Activated naive CD8-positive, alpha-beta T cell treated with anti-CD3 and anti-CD28 coated beads, Interleukin-2, amount 10 ng/mL, durations not matched to agents 7 days and 5 days (primary cell): ENCODE measurements at regions not wholly inside any gene's neighbourhood (a gene's known extent, or its start where the extent isn't known, plus 50 kb on each side); places are given as distances from the start of the nearest gene placed in this dataset.
"Not testable (repeated sequence)": the region's sequence is repeated elsewhere in the genome, so short reads cannot be mapped to it uniquely, and the experiment has no call there.

Experiments used
- ATAC-seq: fragments of 150-1000 bp; cut with Tn5 transposase; one replicate; pipeline ENCODE4 v1.10.0; 2021; ENCODE audit warnings: low read depth, moderate library complexity
- POLR2A ChIA-PET: fragments of 350-600 bp; sonication (Branson Sonifier 250); formaldehyde crosslinking; loops from one replicate; lab custom pipeline; 2021; ENCODE audit warnings: antibody characterized with exemption; lab: Charles Lee
- DNase-seq: peaks from one replicate; pipeline ENCODE4 v3.0.0; 2021
- H3K27ac Mint-ChIP-seq: one replicate; pipeline ENCODE4 v1.8.0; 2022; ENCODE audit warnings: mild to moderate bottlenecking, mixed read lengths
- H3K27me3 Mint-ChIP-seq: one replicate; pipeline ENCODE4 v1.8.0; 2022; ENCODE audit warnings: mild to moderate bottlenecking, moderate library complexity, mixed read lengths
- H3K36me3 Mint-ChIP-seq: one replicate; pipeline ENCODE4 v1.8.0; 2021; ENCODE audit warnings: mild to moderate bottlenecking, mixed read lengths
- H3K4me1 Mint-ChIP-seq: one replicate; pipeline ENCODE4 v1.8.0; 2021; ENCODE audit warnings: mixed read lengths
- H3K4me3 Mint-ChIP-seq: one replicate; pipeline ENCODE4 v1.8.0; 2022; ENCODE audit warnings: mild to moderate bottlenecking, moderate library complexity, mixed read lengths
- H3K9me3 Mint-ChIP-seq: one replicate; pipeline ENCODE4 v1.8.0; 2021; ENCODE audit warnings: mixed read lengths

DNA sequence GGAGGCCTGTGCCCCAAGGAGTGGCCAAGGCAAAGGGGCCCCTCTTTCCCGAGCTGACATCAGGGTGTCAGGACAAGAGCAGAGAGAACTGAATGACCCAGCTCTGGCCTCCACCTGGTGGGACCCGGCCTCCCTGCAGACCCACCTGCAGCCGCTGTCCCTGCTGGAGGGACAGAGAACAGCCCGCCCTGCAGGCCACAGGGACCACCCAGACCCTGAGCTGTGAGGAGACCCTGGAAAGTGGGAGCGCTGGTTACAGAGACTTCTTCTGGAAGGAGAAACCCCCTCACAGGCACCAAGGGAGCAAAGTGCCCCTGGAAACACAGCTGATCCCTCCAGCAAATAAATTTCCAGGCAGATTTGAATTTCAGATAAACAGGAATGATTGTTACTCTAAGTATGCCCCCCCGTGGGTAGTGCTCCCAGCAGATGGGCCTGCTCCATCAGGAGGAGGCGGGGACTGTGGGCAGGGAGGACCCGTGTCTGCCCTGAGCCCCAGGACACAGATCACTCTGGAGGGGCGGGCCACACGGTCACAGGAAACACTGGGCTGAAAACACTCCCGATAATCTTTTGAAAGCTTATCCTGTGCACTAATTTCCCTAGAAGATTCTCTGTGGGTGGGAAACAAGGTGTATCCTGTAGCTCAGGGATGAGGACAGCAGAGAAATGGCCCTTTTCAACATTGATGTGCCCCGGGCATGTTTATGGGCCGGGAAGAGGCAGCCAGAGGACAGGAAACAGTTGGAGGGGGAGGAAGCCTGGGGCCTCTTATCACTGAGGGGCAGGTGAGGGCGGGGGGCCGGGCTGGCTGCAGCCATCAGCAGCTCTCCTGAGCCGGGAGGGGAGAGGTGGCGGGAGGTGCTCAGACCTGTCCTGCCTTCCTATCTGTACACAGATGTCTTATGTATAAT lies 276.0 kb downstream of the ADGRD1 start:
- POLR2A ChIA-PET, result no interaction called here
- DNase-seq (no peak), ATAC-seq (no peak)
- Mint-ChIP-seq H3K4me3 (peak overlapping the region; percentile 57), H3K27me3 (peaks cover 12% of the 10 kb centered on the region), H3K36me3 (no peaks in the 10 kb centered on the region), H3K9me3 (no peaks in the 10 kb centered on the region), H3K4me1 (peaks cover 11% of the 10 kb centered on the region), H3K27ac (no peak overlapping the region)

DNA sequence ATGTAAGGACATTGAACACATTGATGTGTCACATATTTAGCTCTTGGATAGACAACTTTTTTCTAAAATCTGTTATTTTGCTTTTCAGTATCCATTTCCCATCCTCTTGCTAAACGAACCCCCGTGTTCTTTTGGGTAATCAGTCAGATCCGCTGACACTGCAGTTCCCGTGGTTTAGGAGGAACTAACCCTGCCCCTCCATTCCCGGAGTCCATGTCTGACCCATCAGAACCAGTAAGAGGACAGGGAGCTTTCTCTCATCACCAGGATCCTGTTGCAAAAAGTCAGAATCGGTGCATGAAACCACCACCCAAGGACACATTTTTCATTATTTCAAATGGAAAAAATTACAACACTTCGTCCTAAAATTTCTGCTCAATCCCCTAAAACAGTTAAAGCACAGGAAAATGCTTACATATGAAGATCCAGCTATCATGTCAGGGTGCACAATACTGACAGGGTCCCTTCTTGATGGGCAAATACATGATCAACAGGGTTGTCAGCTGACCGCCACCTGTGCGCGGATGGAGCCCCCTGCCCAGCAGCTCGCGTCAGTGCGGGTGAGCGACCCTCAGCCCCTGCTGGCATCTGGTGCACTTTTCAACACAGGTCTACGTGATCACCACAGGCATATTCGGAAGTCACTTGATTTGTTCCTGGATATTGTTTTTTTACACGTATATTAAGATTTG lies 276.8 kb downstream of the ADGRD1 start:
- POLR2A ChIA-PET, result no interaction called here
- ATAC-seq (no peak), DNase-seq (no peak)
- Mint-ChIP-seq H3K4me1 (peaks cover 11% of the 10 kb centered on the region), H3K27ac (no peak overlapping the region), H3K36me3 (no peaks in the 10 kb centered on the region), H3K4me3 (no peak overlapping the region), H3K9me3 (no peaks in the 10 kb centered on the region), H3K27me3 (peaks cover 12% of the 10 kb centered on the region)

DNA sequence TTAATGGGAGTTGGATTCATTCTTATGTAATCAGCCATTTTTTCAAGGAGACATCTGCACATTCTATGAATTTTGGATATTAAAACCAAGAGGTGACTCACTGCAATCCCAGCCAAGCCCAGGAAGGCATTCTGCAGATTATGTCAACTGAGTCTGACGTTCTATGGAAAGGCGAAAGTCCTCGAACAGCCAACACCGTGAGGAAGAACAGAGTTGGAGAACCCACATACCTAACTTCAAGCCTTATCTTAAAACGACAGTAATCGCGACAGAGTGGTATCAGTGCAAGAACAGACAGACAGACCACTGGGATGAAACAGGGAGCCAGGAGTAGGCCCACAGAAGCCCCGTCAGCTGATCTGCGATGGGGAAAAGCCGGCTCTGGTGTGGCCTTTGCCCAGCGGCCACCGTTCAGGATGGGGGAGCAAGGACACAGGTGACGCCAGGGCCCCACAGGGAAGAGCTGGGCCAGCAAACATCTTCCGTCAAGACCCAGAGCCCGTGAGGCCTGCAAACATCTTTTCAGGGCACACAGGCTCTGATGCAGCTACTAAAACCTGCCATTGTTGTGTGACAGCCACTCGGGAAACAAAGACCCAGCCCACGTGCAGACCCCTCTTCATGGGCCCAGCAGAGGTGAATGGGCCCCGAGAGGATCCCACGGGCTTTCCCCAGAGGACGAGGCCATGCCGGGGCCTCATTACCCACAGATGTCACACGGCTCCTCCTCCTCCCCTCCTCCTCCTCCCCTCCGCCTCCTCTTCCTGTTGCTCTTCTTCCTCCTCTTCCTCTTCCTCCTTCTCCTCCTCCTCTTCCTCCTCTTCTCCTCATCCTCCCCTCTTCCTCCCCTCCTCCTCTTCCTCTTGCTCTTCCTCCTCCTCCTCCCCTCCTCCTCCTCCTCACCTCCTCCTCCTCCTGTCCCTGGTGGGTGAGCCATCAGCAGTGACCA lies 277.6 kb downstream of the ADGRD1 start:
- Mint-ChIP-seq H3K27me3 (peaks cover 12% of the 10 kb centered on the region), H3K36me3 (no peaks in the 10 kb centered on the region), H3K9me3 (no peaks in the 10 kb centered on the region), H3K27ac (no peak overlapping the region), H3K4me1 (peaks cover 11% of the 10 kb centered on the region), H3K4me3 (no peak overlapping the region)
- POLR2A ChIA-PET, result no interaction called here
- ATAC-seq, result no peak
- no peak for DNase-seq

DNA sequence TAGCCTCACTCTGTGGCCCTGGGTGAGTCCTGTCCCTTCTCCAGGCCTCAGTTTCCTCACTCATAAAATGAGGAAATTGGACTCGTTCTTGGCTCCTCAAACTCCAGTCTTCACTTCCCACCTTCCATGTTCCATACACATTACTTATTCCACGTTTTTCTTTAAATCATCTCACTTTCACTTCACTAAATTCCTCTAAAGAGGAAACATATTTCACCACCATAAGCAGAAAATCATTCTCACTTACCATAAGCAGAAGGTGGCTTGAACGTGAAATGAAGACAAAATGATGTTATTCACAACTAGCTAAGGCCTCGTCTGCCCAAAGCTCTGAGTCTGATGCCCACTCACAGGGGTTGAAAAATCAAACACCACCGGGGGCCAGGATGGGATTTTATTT lies 278.3 kb downstream of the ADGRD1 start:
- DNase-seq (no peak), ATAC-seq (no peak)
- Mint-ChIP-seq H3K9me3 (no peaks in the 10 kb centered on the region), H3K4me3 (no peak overlapping the region), H3K27me3 (peaks cover 12% of the 10 kb centered on the region), H3K4me1 (peaks cover 11% of the 10 kb centered on the region), H3K36me3 (no peaks in the 10 kb centered on the region), H3K27ac (no peak overlapping the region)
- POLR2A ChIA-PET, result no interaction called here

DNA sequence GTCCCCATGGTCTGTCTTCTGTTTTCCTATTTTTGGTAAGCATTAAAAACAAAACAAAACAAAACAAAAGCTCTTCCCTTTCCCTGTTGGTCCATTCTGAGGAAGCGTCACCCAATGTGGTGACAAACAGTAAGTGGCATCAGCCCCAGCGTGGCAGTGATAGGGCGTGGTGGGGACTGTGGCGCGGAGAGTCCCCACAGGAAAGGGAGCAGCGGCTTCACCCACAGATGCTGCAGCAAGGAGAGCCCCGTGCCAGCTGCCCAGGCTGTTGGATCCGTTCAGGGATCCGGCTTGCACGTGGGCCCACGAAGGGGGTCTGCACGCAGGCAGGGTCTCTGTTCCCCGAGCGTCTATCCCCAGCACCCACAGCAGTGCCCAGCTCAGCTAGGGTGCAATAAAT lies 279.2 kb downstream of the ADGRD1 start:
- ATAC-seq, H3K4me3 Mint-ChIP-seq, DNase-seq, H3K36me3 Mint-ChIP-seq, H3K9me3 Mint-ChIP-seq, H3K27ac Mint-ChIP-seq, POLR2A ChIA-PET: not testable (repeated sequence)
- peaks cover 11% of the 10 kb centered on the region for H3K4me1 Mint-ChIP-seq
- peaks cover 12% of the 10 kb centered on the region for H3K27me3 Mint-ChIP-seq

DNA sequence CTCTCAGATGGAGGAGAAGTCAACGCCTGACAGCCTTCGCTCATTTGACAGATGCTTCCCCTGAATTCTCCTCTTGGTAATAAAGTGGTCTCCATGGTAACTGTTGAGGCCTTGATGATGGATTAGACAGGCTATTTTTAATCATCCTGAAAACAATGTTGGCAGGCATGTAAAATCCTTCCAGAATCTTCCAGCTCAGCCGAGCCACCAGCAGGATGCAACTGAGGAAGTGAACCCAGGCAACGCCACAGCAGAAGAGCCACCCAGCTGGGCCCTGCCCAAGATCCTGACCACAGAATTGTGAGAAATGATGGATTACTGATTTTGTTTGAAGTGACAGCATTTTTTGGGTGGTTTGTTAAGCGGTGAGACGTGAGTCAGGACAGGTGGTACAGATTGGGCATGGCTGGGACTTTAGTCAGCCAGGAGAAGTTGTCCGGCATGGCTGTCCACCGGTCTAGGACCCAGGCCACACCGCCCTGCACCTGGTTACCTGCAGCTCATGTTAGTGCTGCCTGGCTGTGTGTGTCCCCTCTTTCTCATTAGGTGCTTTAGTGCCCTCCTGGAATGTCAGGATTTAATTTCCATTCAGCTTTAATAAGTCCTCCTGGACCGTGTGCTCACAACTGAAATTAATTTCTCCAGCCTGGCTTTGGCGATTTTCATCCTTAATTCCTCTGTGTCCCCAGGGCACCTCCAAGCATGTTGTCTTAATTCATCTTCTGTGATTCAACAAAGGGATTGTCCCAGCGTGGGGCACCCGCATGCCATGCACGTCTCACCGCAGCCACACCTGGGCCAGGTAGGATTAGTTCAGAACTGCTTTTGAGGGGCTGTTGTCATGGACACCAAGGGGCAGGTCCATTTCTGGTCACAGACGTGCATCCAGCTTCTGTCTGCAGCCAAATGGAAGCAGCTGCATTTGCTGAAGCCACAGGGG lies 280.4 kb downstream of the ADGRD1 start:
- H3K27ac Mint-ChIP-seq, H3K9me3 Mint-ChIP-seq, H3K4me1 Mint-ChIP-seq, H3K27me3 Mint-ChIP-seq, H3K36me3 Mint-ChIP-seq, H3K4me3 Mint-ChIP-seq, DNase-seq, POLR2A ChIA-PET, ATAC-seq: not testable (repeated sequence)

DNA sequence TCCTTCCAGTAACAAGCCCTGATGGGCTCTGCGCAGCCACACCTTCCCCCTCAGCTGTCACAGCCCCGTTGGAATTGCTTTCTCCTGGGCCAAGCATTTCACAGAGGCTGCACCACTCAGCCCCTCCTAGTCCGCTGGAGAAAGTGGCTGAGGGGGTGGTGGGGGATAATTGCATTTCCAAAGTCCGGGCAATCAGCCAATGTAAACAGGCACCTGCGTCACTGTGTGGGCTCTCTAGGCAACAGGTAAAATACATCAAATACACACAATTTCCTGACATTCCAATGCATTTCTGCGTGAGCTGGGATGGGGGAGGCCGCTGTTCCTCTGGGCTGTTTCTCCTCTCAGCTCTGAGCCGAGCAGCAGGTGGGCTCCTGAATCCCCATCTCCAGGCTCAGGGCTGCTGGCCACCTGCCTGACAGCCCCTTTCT lies 281.1 kb downstream of the ADGRD1 start:
- H3K4me3 Mint-ChIP-seq, H3K4me1 Mint-ChIP-seq, H3K27ac Mint-ChIP-seq, POLR2A ChIA-PET, DNase-seq, ATAC-seq, H3K9me3 Mint-ChIP-seq, H3K27me3 Mint-ChIP-seq, H3K36me3 Mint-ChIP-seq: not testable (repeated sequence)

DNA sequence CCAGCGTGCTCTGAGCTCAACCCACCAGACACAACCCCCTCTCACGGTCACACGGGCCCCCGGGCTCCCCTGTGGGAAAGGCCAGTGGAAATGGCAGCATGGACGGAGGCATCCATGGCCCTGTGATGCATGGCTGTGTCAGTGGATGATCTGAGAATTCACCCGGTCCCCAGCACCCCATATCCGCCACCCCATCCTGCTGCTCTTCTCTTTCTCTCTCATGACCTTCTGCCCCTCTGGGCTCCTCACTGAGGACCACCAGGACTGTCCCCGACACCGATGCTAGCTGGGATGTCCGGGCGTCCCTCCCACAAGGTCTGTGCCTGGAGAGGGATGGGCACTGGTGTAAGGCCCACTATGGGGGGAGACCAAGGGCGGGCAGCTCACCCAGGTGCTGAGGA lies 282.2 kb downstream of the ADGRD1 start:
- Mint-ChIP-seq H3K9me3 (no peaks in the 10 kb centered on the region), H3K4me1 (no peaks in the 10 kb centered on the region), H3K4me3 (no peak overlapping the region), H3K27me3 (peaks cover 3% of the 10 kb centered on the region), H3K27ac (peak overlapping the region; percentile 54), H3K36me3 (no peaks in the 10 kb centered on the region)
- POLR2A ChIA-PET, result no interaction called here
- ATAC-seq, result no peak
- DNase-seq, result no peak

DNA sequence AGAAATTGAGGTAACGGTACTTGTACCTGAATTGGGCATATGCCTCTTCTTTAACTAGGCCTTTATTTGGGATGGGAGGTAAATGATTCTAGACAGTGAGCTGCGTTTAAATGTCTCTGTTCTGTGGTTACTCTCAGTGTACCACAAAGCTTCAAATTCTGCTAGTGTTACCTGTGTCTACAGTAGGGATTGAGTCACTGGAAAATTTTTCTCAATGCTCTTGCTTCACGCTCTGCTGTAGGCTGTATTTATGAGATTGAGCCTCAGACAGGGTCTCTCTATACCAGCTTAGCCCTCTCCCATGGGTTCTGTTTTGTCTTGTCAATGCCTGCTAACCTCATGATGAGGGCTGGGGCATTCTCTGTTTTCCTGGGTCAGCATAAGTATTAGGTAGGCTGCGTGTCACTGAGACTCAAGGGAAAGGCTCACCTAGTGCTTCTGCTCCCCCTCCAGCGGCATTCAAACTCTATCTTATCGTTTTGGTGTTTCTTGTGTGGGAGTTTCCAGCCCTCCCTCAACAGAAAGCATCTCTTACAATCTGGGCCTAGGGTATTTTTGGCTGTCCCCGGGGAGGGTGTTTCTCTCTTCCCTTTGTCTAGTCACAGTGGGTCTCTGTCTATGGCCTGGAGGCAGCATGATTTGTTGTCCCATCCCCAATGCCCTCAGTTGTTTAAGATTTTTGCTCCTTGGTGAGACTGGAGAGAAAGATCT lies 285.8 kb downstream of the ADGRD1 start:
- DNase-seq (no peak), ATAC-seq (no peak)
- Mint-ChIP-seq H3K36me3 (no peaks in the 10 kb centered on the region), H3K27ac (no peak overlapping the region), H3K4me3 (no peak overlapping the region), H3K9me3 (no peaks in the 10 kb centered on the region), H3K4me1 (no peaks in the 10 kb centered on the region), H3K27me3 (peaks cover 3% of the 10 kb centered on the region)
- POLR2A ChIA-PET, result interaction anchor here (0.6 kb wide), 1 partner anchor 182 kb away, joined by 3 read pairs; no protein-coding TSS in a partner anchor

DNA sequence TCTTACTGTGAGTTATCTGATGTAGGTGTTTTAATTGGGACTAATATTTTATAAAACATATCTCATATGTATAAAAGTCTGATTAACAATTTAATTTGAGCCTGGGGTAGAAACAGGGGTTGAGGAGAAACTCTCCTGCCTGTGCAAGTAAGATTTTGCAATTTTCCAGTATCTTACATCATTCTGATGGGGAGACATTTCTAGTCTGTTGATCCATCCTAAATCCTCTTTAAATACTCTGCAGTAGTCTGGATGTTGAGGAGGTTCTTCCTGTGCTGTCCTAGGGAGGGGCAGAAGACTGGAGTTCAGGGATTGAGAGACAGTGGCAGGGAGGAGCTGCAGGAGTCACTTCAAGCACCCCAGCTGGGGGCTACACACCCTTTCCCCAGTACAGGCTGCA lies 287.8 kb downstream of the ADGRD1 start:
- H3K4me1 Mint-ChIP-seq, result no peaks in the 10 kb centered on the region
- ATAC-seq, result no peak
- POLR2A ChIA-PET, result no interaction called here

DNA sequence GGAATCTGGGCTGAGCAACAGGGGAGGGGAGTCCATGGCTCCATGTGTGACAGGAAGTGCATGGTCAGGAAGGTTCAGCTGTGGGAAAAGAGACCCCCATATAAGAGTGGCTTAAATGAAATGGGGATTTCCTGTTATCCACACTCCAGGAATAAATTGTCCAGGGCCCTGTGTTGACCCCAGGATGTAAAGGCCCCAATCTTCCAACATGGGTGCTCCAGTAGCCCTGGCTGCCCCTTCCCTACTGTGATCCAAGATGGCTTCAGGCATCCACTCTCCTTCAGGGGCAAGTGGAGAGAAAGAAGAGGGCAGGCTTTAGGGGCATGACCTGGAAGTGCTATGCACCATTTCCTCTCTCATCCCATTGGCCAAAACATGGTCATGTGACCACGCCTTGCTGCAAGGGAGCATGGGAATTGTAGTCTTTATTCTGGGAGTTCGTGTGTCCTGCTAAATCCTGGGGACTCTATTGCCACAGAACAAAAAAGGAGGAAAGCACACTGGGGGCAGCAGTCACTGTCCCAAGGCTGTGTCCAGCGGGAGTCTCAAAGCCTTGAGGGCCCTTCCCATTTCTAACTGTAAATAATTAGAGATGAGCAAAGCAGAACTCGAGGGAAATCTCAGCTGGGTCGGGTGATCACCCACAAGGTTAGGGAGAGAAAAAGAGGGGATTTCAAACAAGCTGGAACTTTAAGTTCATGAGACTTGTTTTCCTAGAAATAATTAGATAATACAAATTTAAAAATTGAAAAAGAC lies 289.2 kb downstream of the ADGRD1 start:
- POLR2A ChIA-PET, result no interaction called here
- H3K27me3 Mint-ChIP-seq, result peaks cover 3% of the 10 kb centered on the region
- peak; percentile 60 for ATAC-seq
- no peak for DNase-seq
- no peaks in the 10 kb centered on the region for H3K36me3 Mint-ChIP-seq
- no peaks in the 10 kb centered on the region for H3K4me1 Mint-ChIP-seq
- H3K4me3 Mint-ChIP-seq, result no peak overlapping the region
- no peaks in the 10 kb centered on the region for H3K9me3 Mint-ChIP-seq
- H3K27ac Mint-ChIP-seq, result no peak overlapping the region

More for the DNA sequence above, 287.8 kb downstream of the ADGRD1 start:
- Mint-ChIP-seq H3K4me3 (no peak overlapping the region), H3K27me3 (peaks cover 3% of the 10 kb centered on the region), H3K27ac (no peak overlapping the region), H3K36me3 (no peaks in the 10 kb centered on the region), H3K9me3 (no peaks in the 10 kb centered on the region)
- no peak for DNase-seq
